HG03045 (cell line): ENCODE measurements at regions not wholly inside any gene's neighbourhood (a gene's known extent, or its start where the extent isn't known, plus 50 kb on each side); places are given as distances from the start of the nearest gene placed in this dataset.
"Not testable (repeated sequence)": the region's sequence is repeated elsewhere in the genome, so short reads cannot be mapped to it uniquely, and the experiment has no call there.

Experiments used
- ATAC-seq: cut with Tn5 transposase; IDR thresholded peaks from one replicate; pipeline ENCODE4 v1.9.1; 2021; ENCODE audit warnings: mild to moderate bottlenecking, moderate library complexity; ENCODE audit not compliant: unreplicated experiment

GRCh38 chr16:48008011-48008525 lies 147.7 kb downstream of the ABCC12 start:
- no peak for ATAC-seq

DNA sequence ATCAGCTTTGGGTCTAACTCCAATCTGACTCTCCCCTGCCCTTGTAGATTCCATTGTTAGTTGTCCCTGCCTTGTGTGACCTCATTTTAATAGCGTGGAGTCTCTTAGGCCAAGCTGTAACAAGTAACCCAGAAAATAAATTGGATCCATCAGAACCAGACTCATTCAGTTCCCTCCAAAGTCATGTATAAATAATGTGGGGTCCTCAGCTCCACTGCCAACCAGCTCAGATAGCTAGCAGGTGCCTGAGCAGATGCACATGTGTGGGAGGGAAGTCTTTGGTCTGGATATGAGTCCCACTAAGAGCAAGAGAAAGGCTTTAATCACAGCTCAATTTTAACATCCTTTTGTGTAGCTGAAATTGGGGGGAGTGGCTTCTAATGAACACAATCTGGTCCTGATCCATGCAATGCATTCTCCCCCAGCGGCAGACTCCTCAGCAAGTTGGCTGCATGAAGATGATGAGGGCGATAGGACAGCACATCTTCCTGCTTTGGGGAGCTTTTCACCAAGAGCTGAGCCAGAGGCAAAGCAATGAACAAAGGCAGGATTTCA lies 151.6 kb downstream of the ABCC12 start:
- no peak for ATAC-seq

DNA sequence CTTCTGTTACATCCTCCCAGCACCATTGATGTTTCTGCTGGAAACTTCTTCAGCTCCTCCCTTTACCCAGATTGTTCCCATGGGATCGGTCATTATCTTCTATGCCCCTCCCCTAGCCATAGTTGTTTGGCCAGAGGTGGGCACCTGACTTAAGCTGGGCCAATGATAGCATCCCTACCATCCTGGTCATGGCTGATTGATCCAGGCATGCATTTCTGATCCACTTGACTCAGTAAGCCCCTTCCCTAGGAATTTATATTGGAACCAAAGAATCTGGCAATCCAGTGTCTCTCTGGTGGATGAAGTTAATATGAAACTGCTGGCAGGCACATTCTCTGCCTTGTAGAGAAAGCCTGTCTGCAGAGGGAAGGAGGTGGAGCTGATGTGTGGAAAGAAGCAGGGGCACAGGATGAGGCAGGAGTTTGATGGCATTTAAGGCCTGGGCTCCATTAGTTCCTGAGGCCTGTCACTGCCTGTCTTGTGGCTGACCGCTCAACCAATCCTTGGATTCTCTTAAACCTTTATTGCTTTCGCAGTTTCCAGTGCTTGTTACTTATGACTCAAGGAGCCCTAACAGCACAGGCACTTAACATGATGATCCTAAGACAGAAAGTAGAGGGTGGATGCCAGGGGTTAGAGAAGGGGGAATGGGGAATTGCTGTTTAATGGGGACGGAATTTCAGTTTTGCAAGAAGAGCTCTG lies 152.4 kb downstream of the ABCC12 start:
- ATAC-seq: no peak

GRCh38 chr16:48001324-48001895 lies 154.4 kb downstream of the ABCC12 start:
- no peak for ATAC-seq

- ATAC-seq: no peak
These were observed 155.2 kb downstream of the ABCC12 start for GRCh38 chr16:48000622-48001021.

DNA sequence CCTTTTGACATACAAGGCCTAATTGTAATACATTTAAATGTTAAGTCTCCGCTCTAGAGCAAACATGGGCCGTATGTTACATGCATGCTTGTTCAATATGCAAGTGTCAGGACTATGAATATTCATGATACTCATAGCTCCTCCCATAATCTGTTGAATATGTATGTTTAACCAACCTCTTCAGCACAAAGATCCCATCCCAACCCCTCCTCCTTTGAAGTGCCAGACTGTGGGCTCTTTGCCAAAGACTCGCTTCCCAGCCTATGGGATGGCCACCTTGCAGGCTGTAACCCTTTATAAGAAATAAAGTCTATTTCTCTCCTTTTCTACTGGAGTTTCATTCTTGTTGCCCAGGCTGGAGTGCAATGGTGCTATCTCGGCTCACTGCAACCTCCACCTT lies 156.2 kb downstream of the ABCC12 start:
- ATAC-seq: no peak

GRCh38 chr16:47995354-47995753 lies 160.4 kb downstream of the ABCC12 start:
- no peak for ATAC-seq

GRCh38 chr16:47991491-47991890 lies 164.3 kb downstream of the ABCC12 start:
- no peak for ATAC-seq

GRCh38 chr16:47990676-47991075 lies 165.1 kb downstream of the ABCC12 start:
- no peak for ATAC-seq

- ATAC-seq: no peak
These were observed 168.7 kb downstream of the ABCC12 start for GRCh38 chr16:47987136-47987535.

- ATAC-seq: no peak
These were observed 169.8 kb downstream of the ABCC12 start for GRCh38 chr16:47986031-47986430.

GRCh38 chr16:47984669-47985068 lies 171.1 kb downstream of the ABCC12 start:
- no peak for ATAC-seq

GRCh38 chr16:47983999-47984580 lies 171.7 kb downstream of the ABCC12 start:
- ATAC-seq: no peak

- ATAC-seq: no peak
These were observed 175.6 kb downstream of the ABCC12 start for GRCh38 chr16:47980212-47980611.

DNA sequence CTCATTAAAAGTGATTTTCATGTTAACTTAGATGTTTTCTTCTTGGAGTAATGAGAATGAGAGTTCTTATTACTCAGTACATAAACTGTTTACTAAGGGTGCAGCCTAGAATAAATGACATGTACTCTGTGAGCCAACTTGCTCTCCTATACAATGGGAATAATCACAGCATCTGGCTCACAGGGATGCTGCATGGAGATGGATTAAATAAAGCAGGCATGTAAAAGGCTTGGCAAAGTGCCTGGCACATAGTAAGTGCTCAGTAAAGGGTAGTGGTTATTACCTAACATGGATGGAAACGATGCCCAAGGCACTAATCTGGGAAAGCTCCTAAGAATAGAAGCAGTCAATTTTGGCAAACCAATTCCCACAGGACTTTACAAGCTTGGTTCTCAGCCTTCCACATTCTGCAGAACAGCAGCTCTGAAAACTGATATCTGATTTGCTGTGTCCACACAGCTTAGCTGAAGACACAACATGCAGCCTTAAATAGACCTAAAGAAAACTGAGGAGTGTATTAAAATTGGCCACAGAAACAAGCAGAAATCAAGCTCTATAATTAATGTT lies 176.1 kb downstream of the ABCC12 start:
- ATAC-seq: no peak

GRCh38 chr16:47979164-47979520 lies 176.7 kb downstream of the ABCC12 start:
- no peak for ATAC-seq

DNA sequence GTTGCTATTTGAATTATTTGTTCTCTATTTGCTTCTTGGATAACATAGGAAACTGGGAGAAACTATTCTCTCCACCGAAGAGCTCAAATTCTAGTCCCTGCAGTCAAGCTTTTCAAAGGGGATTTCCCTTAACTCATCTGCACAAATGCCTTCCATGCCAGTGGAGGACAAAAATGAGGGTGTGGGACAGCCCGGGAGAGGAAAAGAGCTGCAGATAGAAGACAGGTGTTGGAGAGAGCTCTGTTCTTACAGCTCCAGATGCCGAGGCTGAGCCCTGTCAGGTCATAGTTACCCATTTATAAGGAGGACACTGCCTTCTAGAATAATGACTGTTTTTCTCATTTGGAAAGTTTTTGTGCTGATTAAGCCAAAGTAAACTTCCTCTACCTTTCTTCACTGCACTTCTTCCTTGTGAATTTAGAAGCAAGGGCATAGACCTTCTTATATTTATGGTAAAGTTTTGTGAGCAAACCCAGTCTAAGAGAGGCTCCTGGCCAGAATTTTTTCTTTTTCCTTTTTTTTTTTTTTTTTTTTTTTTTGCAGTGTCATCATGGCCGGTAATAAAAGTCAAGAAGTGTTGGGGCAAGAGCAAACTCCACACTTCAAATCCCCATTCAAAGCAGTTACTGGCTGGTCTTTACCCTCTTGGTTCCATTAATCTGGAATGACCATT lies 177.2 kb downstream of the ABCC12 start:
- no peak for ATAC-seq

DNA sequence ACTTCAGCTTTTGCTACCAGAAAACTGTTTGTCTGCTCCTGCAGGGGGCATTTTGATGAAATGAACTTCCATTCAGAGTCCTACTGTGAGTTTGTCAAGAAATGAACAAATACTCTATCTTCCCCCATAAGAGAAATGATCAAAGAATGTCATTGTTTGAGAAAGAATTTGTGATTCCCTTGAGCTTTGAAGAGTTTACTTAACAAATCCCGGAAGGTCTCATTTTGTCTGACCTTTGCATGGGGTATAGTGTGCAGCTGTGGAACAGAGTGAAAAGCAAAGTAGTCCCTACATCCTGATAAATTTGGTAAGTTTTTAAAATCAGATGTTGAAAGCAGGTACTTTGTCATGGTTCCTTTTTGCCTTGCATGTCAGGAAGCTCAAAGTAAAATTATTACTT lies 178.0 kb downstream of the ABCC12 start:
- ATAC-seq: no peak

DNA sequence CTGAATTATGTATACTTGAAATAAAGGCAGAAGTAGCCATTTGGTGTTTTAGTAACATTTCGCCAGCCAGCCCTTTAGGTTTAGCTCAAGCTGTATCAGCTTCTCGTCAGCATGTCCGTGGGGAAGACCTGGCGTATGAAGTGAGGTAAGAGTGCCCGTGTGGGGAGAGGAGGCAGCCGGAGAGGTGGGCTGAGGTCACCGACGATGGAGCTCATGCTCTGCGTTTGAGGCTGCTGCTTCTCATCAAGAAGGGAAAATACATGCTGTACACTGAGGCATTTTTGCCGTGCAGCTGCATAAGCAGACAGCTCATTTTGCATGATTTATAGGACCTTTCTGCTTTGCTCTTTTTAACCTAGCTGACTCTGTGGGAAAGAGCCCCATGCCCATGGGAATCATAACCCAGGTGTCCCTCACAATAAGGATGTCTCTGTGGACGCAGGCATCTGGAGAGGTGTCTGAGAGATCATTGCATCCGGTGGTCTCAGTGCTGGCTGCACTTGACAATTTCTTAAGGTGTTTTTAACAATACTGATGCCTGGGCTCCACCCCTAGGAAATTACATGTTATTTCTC lies 179.1 kb downstream of the ABCC12 start:
- ATAC-seq: no peak

DNA sequence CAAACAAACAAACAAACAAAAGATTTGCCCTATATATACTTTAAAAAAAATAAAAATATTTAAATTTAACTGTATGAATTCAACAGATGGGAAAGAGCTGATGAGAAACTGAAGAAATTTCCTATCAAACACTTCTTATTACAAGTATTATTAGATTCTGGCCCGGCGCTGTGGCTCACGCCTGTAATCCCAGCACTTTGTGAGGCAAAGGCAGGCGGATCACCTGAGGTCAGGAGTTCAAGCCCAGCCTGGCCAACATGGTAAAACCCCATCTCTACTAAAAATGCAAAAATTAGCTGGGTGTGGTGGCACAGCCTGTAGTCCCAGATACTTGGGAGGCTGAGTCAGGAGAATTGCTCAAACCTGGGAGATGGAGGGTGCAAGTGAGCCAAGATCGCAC lies 180.8 kb downstream of the ABCC12 start:
- not testable (repeated sequence) for ATAC-seq

- ATAC-seq: no peak
These were observed 182.2 kb downstream of the ABCC12 start for GRCh38 chr16:47973552-47973951.
